ENCODE measurements at regions not wholly inside any gene's neighbourhood (a gene's known extent, or its start where the extent isn't known, plus 50 kb on each side); places are given as distances from the start of the nearest gene placed in this dataset.

GRCh38 chr11:86161837-86162236 lies 82.7 kb upstream of the EED start:
- TF ChIP-seq CTCF (IDR thresholded peaks at IDR 0.05) (no peak), POLR2A (IDR thresholded peaks at IDR 0.05) (no peak)

All from ovary (tissue), 3 donors.